HG03442 (cell line): ENCODE measurements at regions not wholly inside any gene's neighbourhood (a gene's known extent, or its start where the extent isn't known, plus 50 kb on each side); places are given as distances from the start of the nearest gene placed in this dataset.

Source experiments
- ATAC-seq: cut with Tn5 transposase; IDR thresholded peaks from one replicate; pipeline ENCODE4 v1.9.1; 2021; ENCODE audit warnings: mild to moderate bottlenecking, moderate library complexity; ENCODE audit not compliant: unreplicated experiment

- no peak for ATAC-seq
These were observed 1503.9 kb upstream of the MIR17HG start for GRCh38 chr13:89843621-89844020.

GRCh38 chr13:89845874-89846273, 1501.6 kb upstream of the MIR17HG start:
- no peak for ATAC-seq

- no peak for ATAC-seq
These were observed 1500.4 kb upstream of the MIR17HG start for GRCh38 chr13:89846926-89847585.

GRCh38 chr13:89852570-89852969, 1494.9 kb upstream of the MIR17HG start:
- no peak for ATAC-seq

- ATAC-seq: no peak
These were observed 1491.0 kb upstream of the MIR17HG start for GRCh38 chr13:89856512-89856911.

GRCh38 chr13:89857502-89857901, 1490.0 kb upstream of the MIR17HG start:
- ATAC-seq: no peak

GRCh38 chr13:89862011-89862690, 1485.3 kb upstream of the MIR17HG start:
- ATAC-seq: no peak

- ATAC-seq: no peak
These were observed 1484.8 kb upstream of the MIR17HG start for GRCh38 chr13:89862691-89863036.

GRCh38 chr13:89865164-89866064, 1482.1 kb upstream of the MIR17HG start:
- no peak for ATAC-seq

- ATAC-seq: no peak
These were observed 1478.2 kb upstream of the MIR17HG start for GRCh38 chr13:89869312-89869711.

GRCh38 chr13:89878904-89879303, 1468.6 kb upstream of the MIR17HG start:
- ATAC-seq: no peak

GRCh38 chr13:89880201-89880600, 1467.3 kb upstream of the MIR17HG start:
- no peak for ATAC-seq

GRCh38 chr13:89883893-89884448, 1463.5 kb upstream of the MIR17HG start:
- ATAC-seq: no peak

GRCh38 chr13:89890806-89891205, 1456.7 kb upstream of the MIR17HG start:
- ATAC-seq: no peak

GRCh38 chr13:89891416-89891815, 1456.1 kb upstream of the MIR17HG start:
- ATAC-seq: no peak

GRCh38 chr13:89897681-89898080, 1449.8 kb upstream of the MIR17HG start:
- ATAC-seq: peak; percentile 69

- no peak for ATAC-seq
These were observed 1448.0 kb upstream of the MIR17HG start for GRCh38 chr13:89899302-89900103.

GRCh38 chr13:89900104-89900765, 1447.3 kb upstream of the MIR17HG start:
- no peak for ATAC-seq

GRCh38 chr13:89902223-89902622, 1445.3 kb upstream of the MIR17HG start:
- ATAC-seq: no peak

- no peak for ATAC-seq
These were observed 1444.4 kb upstream of the MIR17HG start for GRCh38 chr13:89903115-89903514.
